GM12872 (cell line): ENCODE measurements at regions not wholly inside any gene's neighbourhood (a gene's known extent, or its start where the extent isn't known, plus 50 kb on each side); places are given as distances from the start of the nearest gene placed in this dataset.

Experiments used
- TF ChIP-seq, protein P1 (sequence below): IDR thresholded peaks from 3 replicates; pipeline ENCODE4 v1.5.1; 2011; ENCODE audit warnings: low read depth, mild to moderate bottlenecking, low read length, moderate library complexity; ENCODE audit not compliant: insufficient read depth

DNA sequence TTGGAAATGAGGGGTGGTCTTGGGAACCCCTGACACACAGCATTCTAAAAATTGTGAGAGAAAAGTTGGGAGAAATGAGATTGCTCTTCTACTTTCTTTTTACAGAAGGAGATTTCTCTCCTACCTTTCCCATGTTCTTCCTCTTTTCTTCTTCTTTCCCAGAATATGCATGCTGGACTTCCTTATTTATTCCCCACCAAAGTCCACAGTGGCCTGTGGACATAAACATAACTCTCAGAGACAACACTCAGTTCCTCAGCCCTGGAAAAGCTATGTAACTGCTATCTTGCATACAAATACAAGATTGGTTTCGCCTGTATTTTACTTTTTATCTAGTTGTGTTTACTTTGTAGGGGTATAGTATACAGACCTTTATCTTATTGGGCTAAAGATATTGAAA, 54.6 kb upstream of the C1GALT1 start:
- TF ChIP-seq, protein P1, sequence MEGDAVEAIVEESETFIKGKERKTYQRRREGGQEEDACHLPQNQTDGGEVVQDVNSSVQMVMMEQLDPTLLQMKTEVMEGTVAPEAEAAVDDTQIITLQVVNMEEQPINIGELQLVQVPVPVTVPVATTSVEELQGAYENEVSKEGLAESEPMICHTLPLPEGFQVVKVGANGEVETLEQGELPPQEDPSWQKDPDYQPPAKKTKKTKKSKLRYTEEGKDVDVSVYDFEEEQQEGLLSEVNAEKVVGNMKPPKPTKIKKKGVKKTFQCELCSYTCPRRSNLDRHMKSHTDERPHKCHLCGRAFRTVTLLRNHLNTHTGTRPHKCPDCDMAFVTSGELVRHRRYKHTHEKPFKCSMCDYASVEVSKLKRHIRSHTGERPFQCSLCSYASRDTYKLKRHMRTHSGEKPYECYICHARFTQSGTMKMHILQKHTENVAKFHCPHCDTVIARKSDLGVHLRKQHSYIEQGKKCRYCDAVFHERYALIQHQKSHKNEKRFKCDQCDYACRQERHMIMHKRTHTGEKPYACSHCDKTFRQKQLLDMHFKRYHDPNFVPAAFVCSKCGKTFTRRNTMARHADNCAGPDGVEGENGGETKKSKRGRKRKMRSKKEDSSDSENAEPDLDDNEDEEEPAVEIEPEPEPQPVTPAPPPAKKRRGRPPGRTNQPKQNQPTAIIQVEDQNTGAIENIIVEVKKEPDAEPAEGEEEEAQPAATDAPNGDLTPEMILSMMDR = no peak

- TF ChIP-seq, protein P1 = no peak
These were observed 53.0 kb upstream of the C1GALT1 start for GRCh38 chr7:7129381-7129780.

- TF ChIP-seq, protein P1 = no peak
These were observed 51.1 kb upstream of the C1GALT1 start for GRCh38 chr7:7131273-7131672.
